Suprapubic skin (tissue), 4 donors: ENCODE measurements at regions not wholly inside any gene's neighbourhood (a gene's known extent, or its start where the extent isn't known, plus 50 kb on each side); places are given as distances from the start of the nearest gene placed in this dataset.

Source experiments
- DNase-seq, 2 donors: peaks; one replicate each; pipeline ENCODE4 v3.0.0-alpha.2; 2019; ENCODE audit warnings: low spot score in 2 of 2
- H3K27ac ChIP-seq: fragments of 200-600 bp; sonication (generic); one replicate; pipeline ENCODE4 v1.5.1; 2019
- H3K27me3 ChIP-seq: fragments of 200-600 bp; sonication (generic); one replicate; pipeline ENCODE4 v1.5.1; 2019
- H3K36me3 ChIP-seq: fragments of 200-600 bp; sonication (generic); one replicate; pipeline ENCODE4 v1.5.1; 2019
- H3K4me1 ChIP-seq: fragments of 200-600 bp; sonication (generic); one replicate; pipeline ENCODE4 v1.5.1; 2019
- H3K4me3 ChIP-seq: fragments of 200-600 bp; sonication (generic); one replicate; pipeline ENCODE4 v1.5.1; 2019; ENCODE audit warnings: mild to moderate bottlenecking
- H3K9me3 ChIP-seq: fragments of 200-600 bp; sonication (generic); one replicate; pipeline ENCODE4 v1.5.1; 2019
- CTCF ChIP-seq, 2 donors: fragments of 200-600 bp in 1 of 2; fragments of 450-650 bp in 1 of 2; sonication (generic) in 1 of 2; IDR thresholded peaks; one replicate each; pipeline ENCODE4 v1.5.1; 2016 to 2019; ENCODE audit warnings: antibody characterized with exemption in 2 of 2, mild to moderate bottlenecking in 1 of 2, moderate library complexity in 1 of 2
- EP300 ChIP-seq: sonication (generic); formaldehyde crosslinking; IDR thresholded peaks from one replicate; pipeline ENCODE4 v1.6.1; 2017; ENCODE audit warnings: antibody characterized with exemption
- POLR2A ChIP-seq, 2 donors: fragments of 450-650 bp; IDR thresholded peaks; one replicate each; pipeline ENCODE4 v1.6.1; 2017; ENCODE audit warnings: antibody characterized with exemption in 2 of 2, mild to moderate bottlenecking in 2 of 2, moderate library complexity in 2 of 2
- POLR2AphosphoS5 ChIP-seq, 3 donors: sonication (generic); formaldehyde crosslinking; IDR thresholded peaks; one replicate each; pipeline ENCODE4 v1.6.1; 2017; ENCODE audit warnings: antibody characterized with exemption in 3 of 3
- WGBS: methylation state at CpG from one replicate; pipeline ENCODE4 v1.1.5; 2018; 5-methylcytosine and 5-hydroxymethylcytosine counted together

GRCh38 chr16:64089697-64090096 is 1032.2 kb downstream of the CDH11 start:
- DNase-seq, result no peak

GRCh38 chr16:64088838-64089237 is 1033.0 kb downstream of the CDH11 start:
- 76% methylated on average over 5 of the region's 5 CpGs for WGBS
- H3K36me3 ChIP-seq, result no peaks in the 10 kb centered on the region

More at GRCh38 chr16:64089697-64090096, 1032.2 kb downstream of the CDH11 start:
- Histone ChIP-seq H3K4me3 (no peak overlapping the region), H3K36me3 (no peaks in the 10 kb centered on the region), H3K27ac (no peak overlapping the region), H3K9me3 (no peaks in the 10 kb centered on the region), H3K4me1 (no peaks in the 10 kb centered on the region), H3K27me3 (no peaks in the 10 kb centered on the region)
- TF ChIP-seq POLR2A (IDR thresholded peaks at IDR 0.05) (no peak), POLR2AphosphoS5 (IDR thresholded peaks at IDR 0.05) (no peak), EP300 (no peak), CTCF (IDR thresholded peaks at IDR 0.05) (no peak)

GRCh38 chr16:64085296-64085695 is 1036.6 kb downstream of the CDH11 start:
- TF ChIP-seq POLR2A (IDR thresholded peaks at IDR 0.05), result no peak
- no peak for TF ChIP-seq CTCF (IDR thresholded peaks at IDR 0.05)
- no peak for TF ChIP-seq POLR2AphosphoS5 (IDR thresholded peaks at IDR 0.05)
- no peak for TF ChIP-seq EP300
- no peak overlapping the region for H3K4me3 ChIP-seq
- WGBS, result 80% methylated on average over 4 of the region's 4 CpGs
- no peaks in the 10 kb centered on the region for H3K4me1 ChIP-seq
- H3K27me3 ChIP-seq, result no peaks in the 10 kb centered on the region
- no peak for DNase-seq
- H3K36me3 ChIP-seq, result no peaks in the 10 kb centered on the region
- no peaks in the 10 kb centered on the region for H3K9me3 ChIP-seq
- H3K27ac ChIP-seq, result no peak overlapping the region

More at GRCh38 chr16:64088838-64089237, 1033.0 kb downstream of the CDH11 start:
- no peaks in the 10 kb centered on the region for H3K4me1 ChIP-seq
- H3K4me3 ChIP-seq, result no peak overlapping the region
- H3K9me3 ChIP-seq, result no peaks in the 10 kb centered on the region
- no peak for DNase-seq
- H3K27ac ChIP-seq, result no peak overlapping the region
- no peaks in the 10 kb centered on the region for H3K27me3 ChIP-seq
- no peak for TF ChIP-seq EP300
- TF ChIP-seq POLR2A (IDR thresholded peaks at IDR 0.05), result no peak
- no peak for TF ChIP-seq POLR2AphosphoS5 (IDR thresholded peaks at IDR 0.05)
- no peak for TF ChIP-seq CTCF (IDR thresholded peaks at IDR 0.05)

GRCh38 chr16:64084706-64085105 is 1037.2 kb downstream of the CDH11 start:
- 53% methylated on average over 3 of the region's 3 CpGs for WGBS
- H3K36me3 ChIP-seq, result no peaks in the 10 kb centered on the region
- no peak overlapping the region for H3K4me3 ChIP-seq
- H3K27ac ChIP-seq, result no peak overlapping the region
- H3K27me3 ChIP-seq, result no peaks in the 10 kb centered on the region
- H3K9me3 ChIP-seq, result no peaks in the 10 kb centered on the region
- no peaks in the 10 kb centered on the region for H3K4me1 ChIP-seq
- no peak for TF ChIP-seq POLR2AphosphoS5 (IDR thresholded peaks at IDR 0.05)
- TF ChIP-seq CTCF (IDR thresholded peaks at IDR 0.05), result no peak
- no peak for TF ChIP-seq POLR2A (IDR thresholded peaks at IDR 0.05)
- TF ChIP-seq EP300, result no peak
- no peak for DNase-seq

GRCh38 chr16:64083428-64084129 is 1038.3 kb downstream of the CDH11 start:
- Histone ChIP-seq H3K9me3 (no peaks in the 10 kb centered on the region), H3K27ac (no peak overlapping the region), H3K36me3 (no peaks in the 10 kb centered on the region), H3K4me3 (no peak overlapping the region), H3K4me1 (no peaks in the 10 kb centered on the region), H3K27me3 (no peaks in the 10 kb centered on the region)
- TF ChIP-seq EP300, result no peak
- TF ChIP-seq CTCF (IDR thresholded peaks at IDR 0.05), result no peak
- no peak for TF ChIP-seq POLR2A (IDR thresholded peaks at IDR 0.05)
- no peak for TF ChIP-seq POLR2AphosphoS5 (IDR thresholded peaks at IDR 0.05)
- no peak for DNase-seq
- WGBS, result 81% methylated on average over 4 of the region's 4 CpGs
